Testis (tissue), 2 donors: ENCODE measurements at regions not wholly inside any gene's neighbourhood (a gene's known extent, or its start where the extent isn't known, plus 50 kb on each side); places are given as distances from the start of the nearest gene placed in this dataset.

ENCODE experiments used
- DNase-seq: peaks from one replicate; pipeline ENCODE4 v3.0.0-alpha.2; 2019
- H3K27ac ChIP-seq, 2 donors: fragments of 200-600 bp; sonication (generic); one replicate each; pipeline ENCODE4 v1.5.1; 2019
- H3K27me3 ChIP-seq: fragments of 200-600 bp; sonication (generic); one replicate; pipeline ENCODE4 v1.5.1; 2019
- H3K36me3 ChIP-seq: fragments of 200-600 bp; sonication (generic); one replicate; pipeline ENCODE4 v1.5.1; 2017; ENCODE audit warnings: low read depth; ENCODE audit errors: missing control alignments
- H3K4me1 ChIP-seq: fragments of 200-600 bp; sonication (generic); one replicate; pipeline ENCODE4 v1.5.1; 2019
- H3K4me3 ChIP-seq, 2 donors: fragments of 200-600 bp; sonication (generic); one replicate each; pipeline ENCODE4 v1.5.1; 2017 to 2019
- H3K9me3 ChIP-seq: fragments of 200-600 bp; sonication (generic); one replicate; pipeline ENCODE4 v1.5.1; 2017
- CTCF ChIP-seq, 3 experiments: fragments of 450-650 bp in 2 of 3; fragments of 200-600 bp in 1 of 3; sonication (generic) in 1 of 3; IDR thresholded peaks; one replicate each; pipeline ENCODE4 v1.5.1; 2016 to 2019; ENCODE audit warnings: antibody characterized with exemption in 3 of 3, mild to moderate bottlenecking in 2 of 3, moderate library complexity in 1 of 3
- POLR2A ChIP-seq: fragments of 450-650 bp; IDR thresholded peaks from one replicate; pipeline ENCODE4 v1.6.1; 2017; ENCODE audit warnings: antibody characterized with exemption, mild to moderate bottlenecking, moderate library complexity
- WGBS, 2 donors: methylation state at CpG; one replicate each; pipeline ENCODE4 v1.1.5; 2018; 5-methylcytosine and 5-hydroxymethylcytosine counted together
- intact Hi-C: fragments of 100-400 bp; cut with DNase I; formaldehyde crosslinking; loops from one replicate; pipeline ENCODE4 v1.15.1; 2023; ENCODE audit warnings: low total_unique reads

GRCh38 chr13:50527188-50527587 lies 316.3 kb downstream of the DLEU7 start:
- H3K4me1 ChIP-seq, result peaks cover 32% of the 10 kb centered on the region

GRCh38 chr13:50527612-50528509 lies 315.6 kb downstream of the DLEU7 start:
- Histone ChIP-seq H3K4me1 (peaks cover 27% of the 10 kb centered on the region), H3K36me3 (no peaks in the 10 kb centered on the region), H3K27me3 (no peaks in the 10 kb centered on the region), H3K9me3 (no peaks in the 10 kb centered on the region), H3K4me3 (no peak overlapping the region), H3K27ac (peak overlapping the region in 1 of 2 donors; percentile 17)
- TF ChIP-seq CTCF (IDR thresholded peaks at IDR 0.05), result no peak
- no peak for TF ChIP-seq POLR2A
- DNase-seq, result no peak
- intact Hi-C loops, result no loop called here
- whole genome bisulfite sequencing, 2 donors, result 80 to 81% methylated on average over 8 to 9 of the region's 9 CpGs

More at GRCh38 chr13:50527188-50527587, 316.3 kb downstream of the DLEU7 start:
- H3K4me3 ChIP-seq, result no peak overlapping the region
- DNase-seq, result no peak
- H3K9me3 ChIP-seq, result no peaks in the 10 kb centered on the region
- TF ChIP-seq POLR2A (no peak), CTCF (IDR thresholded peaks at IDR 0.05) (no peak)
- 75 to 80% methylated on average over 8 to 9 of the region's 9 CpGs for WGBS, 2 donors
- no peak overlapping the region for H3K27ac ChIP-seq
- H3K36me3 ChIP-seq, result no peaks in the 10 kb centered on the region
- intact Hi-C loops, result no loop called here
- no peaks in the 10 kb centered on the region for H3K27me3 ChIP-seq

- Histone ChIP-seq H3K4me3 (no peak overlapping the region), H3K27me3 (no peaks in the 10 kb centered on the region), H3K27ac (peak overlapping the region; percentile 19 to 31), H3K4me1 (peaks cover 19% of the 10 kb centered on the region), H3K9me3 (no peaks in the 10 kb centered on the region), H3K36me3 (no peaks in the 10 kb centered on the region)
- DNase-seq, result peak; percentile 65
- intact Hi-C loops, result no loop called here
- TF ChIP-seq POLR2A, result no peak
- no peak for TF ChIP-seq CTCF (IDR thresholded peaks at IDR 0.05)
- whole genome bisulfite sequencing, 2 donors, result 55 to 61% methylated on average over 11 to 12 of the region's 12 CpGs
Measured at GRCh38 chr13:50529154-50529882, 314.2 kb downstream of the DLEU7 start.

- DNase-seq, result no peak
- H3K4me3 ChIP-seq, result no peak overlapping the region
- no peak overlapping the region for H3K27ac ChIP-seq
- no peaks in the 10 kb centered on the region for H3K36me3 ChIP-seq
- H3K27me3 ChIP-seq, result no peaks in the 10 kb centered on the region
- H3K9me3 ChIP-seq, result no peaks in the 10 kb centered on the region
- WGBS, 2 donors, result 81 to 82% methylated on average over 5 of the region's 5 CpGs
- peaks cover 14% of the 10 kb centered on the region for H3K4me1 ChIP-seq
- intact Hi-C loops, result no loop called here
- TF ChIP-seq POLR2A, result no peak
- TF ChIP-seq CTCF (IDR thresholded peaks at IDR 0.05), result peak; percentile 22 to 51 (median 23)
Measured at GRCh38 chr13:50531917-50532899, 311.3 kb downstream of the DLEU7 start.
